ENCODE measurements at regions not wholly inside any gene's neighbourhood (a gene's known extent, or its start where the extent isn't known, plus 50 kb on each side); places are given as distances from the start of the nearest gene placed in this dataset.

DNA sequence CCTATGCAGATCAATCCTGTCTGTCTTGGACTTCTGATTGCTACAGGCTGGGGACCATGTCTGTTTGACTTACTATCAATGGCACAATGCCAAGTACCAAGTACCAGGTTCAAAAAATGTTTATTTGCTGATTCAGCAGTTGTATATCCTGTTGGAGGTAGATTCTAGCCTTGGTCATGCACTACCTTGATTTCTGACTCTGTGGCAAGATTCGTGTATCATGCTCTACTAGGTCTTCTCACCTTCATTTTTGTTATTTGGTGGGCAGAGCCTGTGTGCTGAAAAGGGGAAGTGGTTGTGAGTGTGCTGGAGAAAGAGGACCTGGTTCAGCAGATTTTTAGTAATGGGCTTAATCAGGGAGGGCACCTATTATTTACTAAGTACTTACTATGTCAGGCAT, 192.4 kb upstream of the MYLIP start (continued):
- TF ChIP-seq, protein P1, sequence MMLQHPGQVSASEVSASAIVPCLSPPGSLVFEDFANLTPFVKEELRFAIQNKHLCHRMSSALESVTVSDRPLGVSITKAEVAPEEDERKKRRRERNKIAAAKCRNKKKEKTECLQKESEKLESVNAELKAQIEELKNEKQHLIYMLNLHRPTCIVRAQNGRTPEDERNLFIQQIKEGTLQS (IDR thresholded peaks at IDR 0.05; ENCODE audit: borderline replicate concordance, extremely low read depth, low read depth, low read length), result no peak
- TF ChIP-seq SUPT20H (IDR thresholded peaks at IDR 0.05; ENCODE audit: borderline replicate concordance, control insufficient read depth, low read depth, low read length) (no peak), CBFB (IDR thresholded peaks at IDR 0.05; ENCODE audit: low read depth) (no peak), JUNB (IDR thresholded peaks at IDR 0.05) (no peak), GABPA (IDR thresholded peaks at IDR 0.05; ENCODE audit: low read depth) (no peak), BMI1 (IDR thresholded peaks at IDR 0.05; ENCODE audit: borderline replicate concordance) (peak; percentile 57), EED (IDR thresholded peaks at IDR 0.05; ENCODE audit: low read depth) (no peak), CREB1 (IDR thresholded peaks at IDR 0.05; ENCODE audit: low read depth) (no peak), ZNF207 (IDR thresholded peaks at IDR 0.05; ENCODE audit: borderline replicate concordance) (no peak), TCF3 (IDR thresholded peaks at IDR 0.05; ENCODE audit: borderline replicate concordance, insufficient read depth, low read depth, low read length) (no peak)
- TF ChIP-seq, protein P2, sequence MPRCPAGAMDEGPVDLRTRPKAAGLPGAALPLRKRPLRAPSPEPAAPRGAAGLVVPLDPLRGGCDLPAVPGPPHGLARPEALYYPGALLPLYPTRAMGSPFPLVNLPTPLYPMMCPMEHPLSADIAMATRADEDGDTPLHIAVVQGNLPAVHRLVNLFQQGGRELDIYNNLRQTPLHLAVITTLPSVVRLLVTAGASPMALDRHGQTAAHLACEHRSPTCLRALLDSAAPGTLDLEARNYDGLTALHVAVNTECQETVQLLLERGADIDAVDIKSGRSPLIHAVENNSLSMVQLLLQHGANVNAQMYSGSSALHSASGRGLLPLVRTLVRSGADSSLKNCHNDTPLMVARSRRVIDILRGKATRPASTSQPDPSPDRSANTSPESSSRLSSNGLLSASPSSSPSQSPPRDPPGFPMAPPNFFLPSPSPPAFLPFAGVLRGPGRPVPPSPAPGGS (IDR thresholded peaks at IDR 0.05; ENCODE audit: borderline replicate concordance, insufficient read depth, low read depth, low read length, poor library complexity, severe bottlenecking), result no peak
- TF ChIP-seq, protein P3, sequence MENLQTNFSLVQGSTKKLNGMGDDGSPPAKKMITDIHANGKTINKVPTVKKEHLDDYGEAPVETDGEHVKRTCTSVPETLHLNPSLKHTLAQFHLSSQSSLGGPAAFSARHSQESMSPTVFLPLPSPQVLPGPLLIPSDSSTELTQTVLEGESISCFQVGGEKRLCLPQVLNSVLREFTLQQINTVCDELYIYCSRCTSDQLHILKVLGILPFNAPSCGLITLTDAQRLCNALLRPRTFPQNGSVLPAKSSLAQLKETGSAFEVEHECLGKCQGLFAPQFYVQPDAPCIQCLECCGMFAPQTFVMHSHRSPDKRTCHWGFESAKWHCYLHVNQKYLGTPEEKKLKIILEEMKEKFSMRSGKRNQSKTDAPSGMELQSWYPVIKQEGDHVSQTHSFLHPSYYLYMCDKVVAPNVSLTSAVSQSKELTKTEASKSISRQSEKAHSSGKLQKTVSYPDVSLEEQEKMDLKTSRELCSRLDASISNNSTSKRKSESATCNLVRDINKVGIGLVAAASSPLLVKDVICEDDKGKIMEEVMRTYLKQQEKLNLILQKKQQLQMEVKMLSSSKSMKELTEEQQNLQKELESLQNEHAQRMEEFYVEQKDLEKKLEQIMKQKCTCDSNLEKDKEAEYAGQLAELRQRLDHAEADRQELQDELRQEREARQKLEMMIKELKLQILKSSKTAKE (IDR thresholded peaks at IDR 0.05; ENCODE audit: low read depth, poor library complexity, severe bottlenecking), result peak; percentile 60
- TF ChIP-seq, protein P4, sequence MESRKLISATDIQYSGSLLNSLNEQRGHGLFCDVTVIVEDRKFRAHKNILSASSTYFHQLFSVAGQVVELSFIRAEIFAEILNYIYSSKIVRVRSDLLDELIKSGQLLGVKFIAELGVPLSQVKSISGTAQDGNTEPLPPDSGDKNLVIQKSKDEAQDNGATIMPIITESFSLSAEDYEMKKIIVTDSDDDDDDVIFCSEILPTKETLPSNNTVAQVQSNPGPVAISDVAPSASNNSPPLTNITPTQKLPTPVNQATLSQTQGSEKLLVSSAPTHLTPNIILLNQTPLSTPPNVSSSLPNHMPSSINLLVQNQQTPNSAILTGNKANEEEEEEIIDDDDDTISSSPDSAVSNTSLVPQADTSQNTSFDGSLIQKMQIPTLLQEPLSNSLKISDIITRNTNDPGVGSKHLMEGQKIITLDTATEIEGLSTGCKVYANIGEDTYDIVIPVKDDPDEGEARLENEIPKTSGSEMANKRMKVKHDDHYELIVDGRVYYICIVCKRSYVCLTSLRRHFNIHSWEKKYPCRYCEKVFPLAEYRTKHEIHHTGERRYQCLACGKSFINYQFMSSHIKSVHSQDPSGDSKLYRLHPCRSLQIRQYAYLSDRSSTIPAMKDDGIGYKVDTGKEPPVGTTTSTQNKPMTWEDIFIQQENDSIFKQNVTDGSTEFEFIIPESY (IDR thresholded peaks at IDR 0.05), result no peak
- TF ChIP-seq, protein P5, sequence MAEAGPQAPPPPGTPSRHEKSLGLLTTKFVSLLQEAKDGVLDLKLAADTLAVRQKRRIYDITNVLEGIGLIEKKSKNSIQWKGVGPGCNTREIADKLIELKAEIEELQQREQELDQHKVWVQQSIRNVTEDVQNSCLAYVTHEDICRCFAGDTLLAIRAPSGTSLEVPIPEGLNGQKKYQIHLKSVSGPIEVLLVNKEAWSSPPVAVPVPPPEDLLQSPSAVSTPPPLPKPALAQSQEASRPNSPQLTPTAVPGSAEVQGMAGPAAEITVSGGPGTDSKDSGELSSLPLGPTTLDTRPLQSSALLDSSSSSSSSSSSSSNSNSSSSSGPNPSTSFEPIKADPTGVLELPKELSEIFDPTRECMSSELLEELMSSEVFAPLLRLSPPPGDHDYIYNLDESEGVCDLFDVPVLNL (IDR thresholded peaks at IDR 0.05; ENCODE audit: low read depth, low read length), result no peak
- TF ChIP-seq, protein P6, sequence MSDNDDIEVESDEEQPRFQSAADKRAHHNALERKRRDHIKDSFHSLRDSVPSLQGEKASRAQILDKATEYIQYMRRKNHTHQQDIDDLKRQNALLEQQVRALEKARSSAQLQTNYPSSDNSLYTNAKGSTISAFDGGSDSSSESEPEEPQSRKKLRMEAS (IDR thresholded peaks at IDR 0.05; ENCODE audit: low read depth, low read length), result no peak; the same call in 1 of the 2 replicates
- TF ChIP-seq, protein P7, sequence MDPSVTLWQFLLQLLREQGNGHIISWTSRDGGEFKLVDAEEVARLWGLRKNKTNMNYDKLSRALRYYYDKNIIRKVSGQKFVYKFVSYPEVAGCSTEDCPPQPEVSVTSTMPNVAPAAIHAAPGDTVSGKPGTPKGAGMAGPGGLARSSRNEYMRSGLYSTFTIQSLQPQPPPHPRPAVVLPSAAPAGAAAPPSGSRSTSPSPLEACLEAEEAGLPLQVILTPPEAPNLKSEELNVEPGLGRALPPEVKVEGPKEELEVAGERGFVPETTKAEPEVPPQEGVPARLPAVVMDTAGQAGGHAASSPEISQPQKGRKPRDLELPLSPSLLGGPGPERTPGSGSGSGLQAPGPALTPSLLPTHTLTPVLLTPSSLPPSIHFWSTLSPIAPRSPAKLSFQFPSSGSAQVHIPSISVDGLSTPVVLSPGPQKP (IDR thresholded peaks at IDR 0.05; ENCODE audit: low read depth, low read length), result no peak
- TF ChIP-seq, protein P8, sequence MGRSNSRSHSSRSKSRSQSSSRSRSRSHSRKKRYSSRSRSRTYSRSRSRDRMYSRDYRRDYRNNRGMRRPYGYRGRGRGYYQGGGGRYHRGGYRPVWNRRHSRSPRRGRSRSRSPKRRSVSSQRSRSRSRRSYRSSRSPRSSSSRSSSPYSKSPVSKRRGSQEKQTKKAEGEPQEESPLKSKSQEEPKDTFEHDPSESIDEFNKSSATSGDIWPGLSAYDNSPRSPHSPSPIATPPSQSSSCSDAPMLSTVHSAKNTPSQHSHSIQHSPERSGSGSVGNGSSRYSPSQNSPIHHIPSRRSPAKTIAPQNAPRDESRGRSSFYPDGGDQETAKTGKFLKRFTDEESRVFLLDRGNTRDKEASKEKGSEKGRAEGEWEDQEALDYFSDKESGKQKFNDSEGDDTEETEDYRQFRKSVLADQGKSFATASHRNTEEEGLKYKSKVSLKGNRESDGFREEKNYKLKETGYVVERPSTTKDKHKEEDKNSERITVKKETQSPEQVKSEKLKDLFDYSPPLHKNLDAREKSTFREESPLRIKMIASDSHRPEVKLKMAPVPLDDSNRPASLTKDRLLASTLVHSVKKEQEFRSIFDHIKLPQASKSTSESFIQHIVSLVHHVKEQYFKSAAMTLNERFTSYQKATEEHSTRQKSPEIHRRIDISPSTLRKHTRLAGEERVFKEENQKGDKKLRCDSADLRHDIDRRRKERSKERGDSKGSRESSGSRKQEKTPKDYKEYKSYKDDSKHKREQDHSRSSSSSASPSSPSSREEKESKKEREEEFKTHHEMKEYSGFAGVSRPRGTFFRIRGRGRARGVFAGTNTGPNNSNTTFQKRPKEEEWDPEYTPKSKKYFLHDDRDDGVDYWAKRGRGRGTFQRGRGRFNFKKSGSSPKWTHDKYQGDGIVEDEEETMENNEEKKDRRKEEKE (IDR thresholded peaks at IDR 0.05), result no peak

All from GM12878 (cell line).